Sigmoid colon (tissue), 6 donors: ENCODE measurements at regions not wholly inside any gene's neighbourhood (a gene's known extent, or its start where the extent isn't known, plus 50 kb on each side); places are given as distances from the start of the nearest gene placed in this dataset.
"Not testable (repeated sequence)": the region's sequence is repeated elsewhere in the genome, so short reads cannot be mapped to it uniquely, and the experiment has no call there.

Experiments
- DNase-seq: peaks from one replicate; pipeline ENCODE4 v3.0.0-alpha.2; 2019
- H3K27ac ChIP-seq, 4 donors: fragments of 200-600 bp; sonication (generic); one replicate each; pipeline ENCODE4 v1.5.1; 2016 to 2019; ENCODE audit warnings: mild to moderate bottlenecking in 1 of 4
- H3K27me3 ChIP-seq, 3 donors: fragments of 200-600 bp; sonication (generic); one replicate each; pipeline ENCODE4 v1.5.1; 2019; ENCODE audit warnings: mild to moderate bottlenecking in 1 of 3
- H3K36me3 ChIP-seq, 4 donors: fragments of 200-600 bp; sonication (generic); one replicate each; pipeline ENCODE4 v1.5.1; 2016 to 2019
- H3K4me1 ChIP-seq, 4 donors: fragments of 200-600 bp; sonication (generic); one replicate each; pipeline ENCODE4 v1.5.1; 2017 to 2019
- H3K4me3 ChIP-seq, 4 donors: fragments of 200-600 bp; sonication (generic); one replicate each; pipeline ENCODE4 v1.5.1; 2017 to 2019; ENCODE audit warnings: mild to moderate bottlenecking in 2 of 4, moderate library complexity in 1 of 4
- H3K9me3 ChIP-seq, 4 donors: fragments of 200-600 bp in 3 of 4; sonication (generic) in 3 of 4; one replicate each; pipeline versions ENCODE4 v1.5.1 to v1.6.1; 2013 to 2019
- CTCF ChIP-seq, 4 experiments: fragments of 450-650 bp in 3 of 4; fragments of 200-600 bp in 1 of 4; IDR thresholded peaks; one replicate each; pipeline ENCODE4 v1.5.1; 2016 to 2019; ENCODE audit warnings: antibody characterized with exemption in 4 of 4, mild to moderate bottlenecking in 3 of 4, moderate library complexity in 2 of 4
- EP300 ChIP-seq, 4 donors: sonication (generic); formaldehyde crosslinking; IDR thresholded peaks; one replicate each; pipeline ENCODE4 v1.6.1; 2017; ENCODE audit warnings: antibody characterized with exemption in 4 of 4
- POLR2A ChIP-seq, 2 donors: fragments of 450-650 bp; IDR thresholded peaks; one replicate each; pipeline ENCODE4 v1.6.1; 2016; ENCODE audit warnings: antibody characterized with exemption in 2 of 2, mild to moderate bottlenecking in 2 of 2, moderate library complexity in 2 of 2
- POLR2AphosphoS5 ChIP-seq, 4 donors: sonication (generic); formaldehyde crosslinking; IDR thresholded peaks; one replicate each; pipeline ENCODE4 v1.6.1; 2017; ENCODE audit warnings: antibody characterized with exemption in 4 of 4
- WGBS, 2 donors: extraction: QIAGEN DNeasy Blood & Tissue Kit; methylation state at CpG; one replicate each; pipeline ENCODE4 v1.1.7; 2013; 5-methylcytosine and 5-hydroxymethylcytosine counted together
- intact Hi-C: fragments of 100-400 bp; cut with DNase I; formaldehyde crosslinking; loops from one replicate; pipeline ENCODE4 v1.15.1; 2023
- donor health status: healthy with polysubstance abuse.
- donor health status: healthy.

- H3K9me3 ChIP-seq, result no peaks in the 10 kb centered on the region
- H3K36me3 ChIP-seq, result no peaks in the 10 kb centered on the region
- 91 to 92% methylated on average over 1 of the region's 1 CpG for WGBS, 2 donors
- H3K4me1 ChIP-seq, result no peaks in the 10 kb centered on the region
- intact Hi-C loops, result no loop called here
- H3K27me3 ChIP-seq, result no peaks in the 10 kb centered on the region
- H3K27ac ChIP-seq, result no peak overlapping the region
- no peak for DNase-seq
- TF ChIP-seq CTCF (IDR thresholded peaks at IDR 0.05) (no peak), POLR2A (IDR thresholded peaks at IDR 0.05) (no peak), POLR2AphosphoS5 (IDR thresholded peaks at IDR 0.05) (no peak), EP300 (IDR thresholded peaks at IDR 0.05) (no peak)
- no peak overlapping the region for H3K4me3 ChIP-seq
These were observed 365.4 kb downstream of the TFAP2B start for GRCh38 chr6:51184046-51184445.

- H3K27ac ChIP-seq, H3K4me3 ChIP-seq, H3K36me3 ChIP-seq, H3K4me1 ChIP-seq, intact Hi-C loops, H3K9me3 ChIP-seq, H3K27me3 ChIP-seq, DNase-seq: not testable (repeated sequence)
- 45 to 77% methylated on average over 7 of the region's 7 CpGs for WGBS, 2 donors
These were observed 374.5 kb downstream of the TFAP2B start for GRCh38 chr6:51193163-51193562.

- DNase-seq, result no peak
- no peaks in the 10 kb centered on the region for H3K36me3 ChIP-seq
- H3K27ac ChIP-seq, result no peak overlapping the region
- H3K9me3 ChIP-seq, result no peaks in the 10 kb centered on the region
- intact Hi-C loops, result no loop called here
- no peak overlapping the region for H3K4me3 ChIP-seq
- TF ChIP-seq POLR2A (IDR thresholded peaks at IDR 0.05) (no peak), POLR2AphosphoS5 (IDR thresholded peaks at IDR 0.05) (no peak), EP300 (IDR thresholded peaks at IDR 0.05) (no peak), CTCF (IDR thresholded peaks at IDR 0.05) (no peak)
- H3K4me1 ChIP-seq, result no peaks in the 10 kb centered on the region
- H3K27me3 ChIP-seq, result peaks cover 0 to 3% (median 0%) of the 10 kb centered on the region in 3 donors
- WGBS, 2 donors, result 51 to 74% methylated on average over 2 of the region's 2 CpGs
These were observed 380.5 kb downstream of the TFAP2B start for GRCh38 chr6:51199105-51199552.

GRCh38 chr6:51199733-51200260 lies 381.1 kb downstream of the TFAP2B start:
- Histone ChIP-seq H3K36me3 (no peaks in the 10 kb centered on the region), H3K27me3 (peaks cover 0 to 2% (median 0%) of the 10 kb centered on the region in 3 donors), H3K27ac (no peak overlapping the region), H3K9me3 (no peaks in the 10 kb centered on the region), H3K4me3 (no peak overlapping the region), H3K4me1 (no peaks in the 10 kb centered on the region)
- WGBS, 2 donors, result 54 to 72% methylated on average over 5 of the region's 5 CpGs
- intact Hi-C loops, result no loop called here
- TF ChIP-seq POLR2A (IDR thresholded peaks at IDR 0.05) (no peak), CTCF (IDR thresholded peaks at IDR 0.05) (no peak), EP300 (IDR thresholded peaks at IDR 0.05) (no peak), POLR2AphosphoS5 (IDR thresholded peaks at IDR 0.05) (no peak)
- DNase-seq, result no peak

- H3K4me1 ChIP-seq, result no peaks in the 10 kb centered on the region
- WGBS, 2 donors, result 15 to 73% methylated on average over 1 of the region's 1 CpG
- no peak overlapping the region for H3K4me3 ChIP-seq
- H3K27ac ChIP-seq, result no peak overlapping the region
- TF ChIP-seq EP300 (IDR thresholded peaks at IDR 0.05) (no peak), POLR2AphosphoS5 (IDR thresholded peaks at IDR 0.05) (no peak), POLR2A (IDR thresholded peaks at IDR 0.05) (no peak), CTCF (IDR thresholded peaks at IDR 0.05) (no peak)
- no peaks in the 10 kb centered on the region for H3K36me3 ChIP-seq
- H3K9me3 ChIP-seq, result no peaks in the 10 kb centered on the region
- intact Hi-C loops, result no loop called here
- no peaks in the 10 kb centered on the region for H3K27me3 ChIP-seq
- no peak for DNase-seq
These were observed 382.0 kb downstream of the TFAP2B start for GRCh38 chr6:51200676-51201075.

- whole genome bisulfite sequencing, 2 donors, result 88 to 96% methylated on average over 13 of the region's 13 CpGs
- H3K36me3 ChIP-seq, DNase-seq, H3K27me3 ChIP-seq, H3K9me3 ChIP-seq, H3K4me1 ChIP-seq, intact Hi-C loops, H3K27ac ChIP-seq, H3K4me3 ChIP-seq: not testable (repeated sequence)
These were observed 384.0 kb downstream of the TFAP2B start for GRCh38 chr6:51202653-51203052.
